GM23338 (cell line): ENCODE measurements at regions not wholly inside any gene's neighbourhood (a gene's known extent, or its start where the extent isn't known, plus 50 kb on each side); places are given as distances from the start of the nearest gene placed in this dataset.

Experiments
- ATAC-seq: fragments of 200-7000 bp; cut with Tn5 transposase; 3 replicates; pipeline ENCODE4 v1.9.1; 2020
- DNase-seq: peaks from one replicate; pipeline ENCODE4 v3.0.0-alpha.2; 2015; ENCODE audit warnings: low spot score
- H2AFZ ChIP-seq: fragments of 200-600 bp; sonication (generic); 2 replicates; pipeline ENCODE4 v1.8.0; 2016; ENCODE audit warnings: antibody characterized with exemption, mild to moderate bottlenecking, moderate library complexity
- H3F3A ChIP-seq: fragments of 200-600 bp; sonication (generic); replicated peaks from 2 replicates; pipeline ENCODE4 v1.8.0; 2017; ENCODE audit warnings: antibody characterized with exemption, mixed run types, low read depth
- H3K27ac ChIP-seq: fragments of 200-600 bp; sonication (generic); 2 replicates; pipeline ENCODE4 v1.6.1; 2016; ENCODE audit warnings: low read depth
- H3K27me3 ChIP-seq: fragments of 200-600 bp; sonication (generic); 2 replicates; pipeline ENCODE4 v1.8.0; 2016; ENCODE audit warnings: mild to moderate bottlenecking, mixed run types, moderate library complexity; ENCODE audit not compliant: insufficient read depth
- H3K36me3 ChIP-seq: fragments of 200-600 bp; sonication (generic); 2 replicates; pipeline ENCODE4 v1.8.0; 2016; ENCODE audit warnings: mild to moderate bottlenecking; ENCODE audit not compliant: insufficient read depth
- H3K4me1 ChIP-seq: fragments of 200-600 bp; sonication (generic); 2 replicates; pipeline ENCODE4 v1.8.0; 2016; ENCODE audit warnings: mild to moderate bottlenecking, moderate library complexity; ENCODE audit not compliant: insufficient read depth
- H3K4me2 ChIP-seq: fragments of 200-600 bp; sonication (generic); 2 replicates; pipeline ENCODE4 v1.7.1; 2017; ENCODE audit warnings: mixed run types
- H3K4me3 ChIP-seq: fragments of 200-600 bp; sonication (generic); 2 replicates; pipeline ENCODE4 v1.6.1; 2016; ENCODE audit warnings: mixed run types
- H3K79me2 ChIP-seq: fragments of 200-600 bp; sonication (generic); replicated peaks from 2 replicates; pipeline ENCODE4 v1.8.0; 2017; ENCODE audit warnings: mild to moderate bottlenecking; ENCODE audit not compliant: insufficient read depth
- H3K9me2 ChIP-seq: fragments of 200-600 bp; sonication (generic); 2 replicates; pipeline ENCODE4 v1.8.0; 2017; ENCODE audit not compliant: insufficient read depth
- H4K20me1 ChIP-seq: fragments of 200-600 bp; sonication (generic); replicated peaks from 2 replicates; pipeline ENCODE4 v1.8.0; 2017; ENCODE audit warnings: mild to moderate bottlenecking; ENCODE audit not compliant: insufficient read depth
- H3K27ac Mint-ChIP-seq: 2 replicates; pipeline ENCODE4 v1.8.0; 2020; ENCODE audit warnings: inconsistent platforms, mild to moderate bottlenecking, moderate library complexity, mixed read lengths
- H3K27me3 Mint-ChIP-seq: 3 replicates; pipeline ENCODE4 v1.8.0; 2022; ENCODE audit warnings: low read depth, mild to moderate bottlenecking, moderate library complexity, mixed read lengths, inconsistent platforms; ENCODE audit not compliant: insufficient read depth, poor library complexity
- H3K36me3 Mint-ChIP-seq: 3 replicates; pipeline ENCODE4 v1.8.0; 2021; ENCODE audit warnings: low read depth, mild to moderate bottlenecking, inconsistent platforms, moderate library complexity, mixed read lengths
- H3K4me1 Mint-ChIP-seq: 3 replicates; pipeline ENCODE4 v1.8.0; 2020; ENCODE audit warnings: mild to moderate bottlenecking, inconsistent platforms, mixed read lengths
- H3K4me3 Mint-ChIP-seq: 3 replicates; pipeline ENCODE4 v1.8.0; 2021; ENCODE audit warnings: moderate library complexity, mild to moderate bottlenecking, inconsistent platforms, mixed read lengths
- H3K9me3 Mint-ChIP-seq: 3 replicates; pipeline ENCODE4 v1.8.0; 2020; ENCODE audit warnings: moderate library complexity, mild to moderate bottlenecking, inconsistent platforms, mixed read lengths
- CREB1 ChIP-seq: fragments of 250-450 bp; sonication (Bioruptor Pico); IDR thresholded peaks from 2 replicates; pipeline ENCODE4 v1.5.0; 2020; ENCODE audit warnings: low read depth, mild to moderate bottlenecking, moderate library complexity
- EZH2 ChIP-seq: fragments of 200-600 bp; sonication (generic); IDR thresholded peaks from one replicate; pipeline ENCODE4 v1.8.0; 2017; ENCODE audit warnings: antibody characterized with exemption, mild to moderate bottlenecking, low read depth; ENCODE audit not compliant: unreplicated experiment
- EZH2phosphoT487 ChIP-seq: fragments of 200-600 bp; sonication (generic); IDR thresholded peaks from one replicate; pipeline ENCODE4 v1.8.1; 2018; ENCODE audit warnings: antibody characterized with exemption; ENCODE audit not compliant: unreplicated experiment
- JUNB ChIP-seq: IDR thresholded peaks from one replicate; pipeline ENCODE4 v1.6.1; 2016; ENCODE audit warnings: antibody characterized with exemption; ENCODE audit not compliant: unreplicated experiment
- NANOG ChIP-seq: IDR thresholded peaks from 2 replicates; pipeline ENCODE4 v1.6.1; 2016; ENCODE audit warnings: antibody characterized with exemption, borderline replicate concordance
- POLR2AphosphoS5 ChIP-seq: IDR thresholded peaks from 2 replicates; pipeline ENCODE4 v1.6.1; 2016; ENCODE audit warnings: antibody characterized with exemption, low read depth
- STAT1 ChIP-seq: IDR thresholded peaks from one replicate; pipeline ENCODE4 v1.6.1; 2016; ENCODE audit warnings: antibody characterized with exemption; ENCODE audit not compliant: unreplicated experiment
- ZNF114 ChIP-seq: fragments of 250-450 bp; sonication (Bioruptor Pico); IDR thresholded peaks from 2 replicates; pipeline ENCODE4 v1.5.0; 2020; ENCODE audit warnings: mild to moderate bottlenecking, moderate library complexity
- ZNF331 ChIP-seq: fragments of 250-450 bp; sonication (Bioruptor Pico); IDR thresholded peaks from 2 replicates; pipeline ENCODE4 v1.5.0; 2020; ENCODE audit warnings: low read depth, mild to moderate bottlenecking, moderate library complexity
- ZNF462 ChIP-seq: fragments of 250-450 bp; sonication (Bioruptor Pico); IDR thresholded peaks from 2 replicates; pipeline ENCODE4 v1.5.0; 2020; ENCODE audit warnings: mild to moderate bottlenecking, moderate library complexity
- TF ChIP-seq, protein P1 (sequence below): IDR thresholded peaks from one replicate; pipeline ENCODE4 v1.6.1; 2018; ENCODE audit warnings: antibody characterized with exemption; ENCODE audit not compliant: unreplicated experiment
- TF ChIP-seq, protein P2 (sequence below): IDR thresholded peaks from 2 replicates; pipeline ENCODE4 v1.6.1; 2016; ENCODE audit warnings: antibody characterized with exemption
- TF ChIP-seq, protein P3 (sequence below), 2 experiments: fragments of 200-600 bp in 1 of 2; sonication (generic) in 1 of 2; conservative IDR thresholded peaks; 2 replicates each; pipeline versions ENCODE4 v1.5.1 to v1.6.1; 2016 to 2017; ENCODE audit warnings: antibody characterized with exemption in 2 of 2, low read depth in 2 of 2, mild to moderate bottlenecking in 2 of 2, moderate library complexity in 1 of 2

DNA sequence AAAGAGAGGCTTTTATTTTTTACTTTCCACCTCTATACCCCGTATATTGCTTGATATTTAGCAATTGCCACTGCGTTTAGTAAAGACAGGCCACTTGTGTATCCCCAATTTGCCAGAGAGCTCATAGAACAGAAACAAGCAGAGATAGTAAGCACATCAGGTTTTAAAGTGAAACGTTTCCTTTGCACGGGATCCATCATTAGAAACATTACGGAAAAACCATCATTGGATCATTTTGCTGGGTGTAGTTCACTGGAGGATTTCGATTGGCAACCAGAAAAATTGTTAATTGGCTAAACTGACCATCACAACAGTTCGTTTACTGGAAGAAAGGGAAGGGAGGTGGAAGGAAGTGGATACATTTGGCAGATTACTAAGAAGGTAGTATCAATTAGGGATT is 149.4 kb upstream of the STK32A start:
- H3K4me3 Mint-ChIP-seq, result no peak overlapping the region
- H3K4me3 ChIP-seq, result no peak overlapping the region

More for the DNA sequence above, 149.4 kb upstream of the STK32A start:
- DNase-seq, result no peak
- no peak overlapping the region for H2AFZ ChIP-seq
- H3K9me3 Mint-ChIP-seq, result no peaks in the 10 kb centered on the region
- no peak overlapping the region for H3K27ac ChIP-seq
- H3K36me3 Mint-ChIP-seq, result no peaks in the 10 kb centered on the region
- H3K27ac Mint-ChIP-seq, result no peak overlapping the region
- no peak for ATAC-seq
- no peaks in the 10 kb centered on the region for H3F3A ChIP-seq
- H3K9me2 ChIP-seq, result no peaks in the 10 kb centered on the region
- H3K4me1 Mint-ChIP-seq, result peaks cover 5% of the 10 kb centered on the region; the same call in 2 of the 3 replicates
- no peaks in the 10 kb centered on the region for H3K79me2 ChIP-seq
- H3K4me1 ChIP-seq, result no peaks in the 10 kb centered on the region
- no peak overlapping the region for H3K4me2 ChIP-seq
- no peak for TF ChIP-seq CREB1 (CRISPR knock-in tag)
- no peak for TF ChIP-seq STAT1
- TF ChIP-seq EZH2, result no peak
- TF ChIP-seq POLR2AphosphoS5, result no peak
- no peak for TF ChIP-seq JUNB
- TF ChIP-seq, protein P1, sequence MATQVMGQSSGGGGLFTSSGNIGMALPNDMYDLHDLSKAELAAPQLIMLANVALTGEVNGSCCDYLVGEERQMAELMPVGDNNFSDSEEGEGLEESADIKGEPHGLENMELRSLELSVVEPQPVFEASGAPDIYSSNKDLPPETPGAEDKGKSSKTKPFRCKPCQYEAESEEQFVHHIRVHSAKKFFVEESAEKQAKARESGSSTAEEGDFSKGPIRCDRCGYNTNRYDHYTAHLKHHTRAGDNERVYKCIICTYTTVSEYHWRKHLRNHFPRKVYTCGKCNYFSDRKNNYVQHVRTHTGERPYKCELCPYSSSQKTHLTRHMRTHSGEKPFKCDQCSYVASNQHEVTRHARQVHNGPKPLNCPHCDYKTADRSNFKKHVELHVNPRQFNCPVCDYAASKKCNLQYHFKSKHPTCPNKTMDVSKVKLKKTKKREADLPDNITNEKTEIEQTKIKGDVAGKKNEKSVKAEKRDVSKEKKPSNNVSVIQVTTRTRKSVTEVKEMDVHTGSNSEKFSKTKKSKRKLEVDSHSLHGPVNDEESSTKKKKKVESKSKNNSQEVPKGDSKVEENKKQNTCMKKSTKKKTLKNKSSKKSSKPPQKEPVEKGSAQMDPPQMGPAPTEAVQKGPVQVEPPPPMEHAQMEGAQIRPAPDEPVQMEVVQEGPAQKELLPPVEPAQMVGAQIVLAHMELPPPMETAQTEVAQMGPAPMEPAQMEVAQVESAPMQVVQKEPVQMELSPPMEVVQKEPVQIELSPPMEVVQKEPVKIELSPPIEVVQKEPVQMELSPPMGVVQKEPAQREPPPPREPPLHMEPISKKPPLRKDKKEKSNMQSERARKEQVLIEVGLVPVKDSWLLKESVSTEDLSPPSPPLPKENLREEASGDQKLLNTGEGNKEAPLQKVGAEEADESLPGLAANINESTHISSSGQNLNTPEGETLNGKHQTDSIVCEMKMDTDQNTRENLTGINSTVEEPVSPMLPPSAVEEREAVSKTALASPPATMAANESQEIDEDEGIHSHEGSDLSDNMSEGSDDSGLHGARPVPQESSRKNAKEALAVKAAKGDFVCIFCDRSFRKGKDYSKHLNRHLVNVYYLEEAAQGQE, result no peak
- TF ChIP-seq ZNF331 (CRISPR knock-in tag), result no peak
- no peak for TF ChIP-seq EZH2phosphoT487
- no peak for TF ChIP-seq ZNF462 (CRISPR knock-in tag)
- TF ChIP-seq ZNF114, result no peak
- TF ChIP-seq, protein P2, sequence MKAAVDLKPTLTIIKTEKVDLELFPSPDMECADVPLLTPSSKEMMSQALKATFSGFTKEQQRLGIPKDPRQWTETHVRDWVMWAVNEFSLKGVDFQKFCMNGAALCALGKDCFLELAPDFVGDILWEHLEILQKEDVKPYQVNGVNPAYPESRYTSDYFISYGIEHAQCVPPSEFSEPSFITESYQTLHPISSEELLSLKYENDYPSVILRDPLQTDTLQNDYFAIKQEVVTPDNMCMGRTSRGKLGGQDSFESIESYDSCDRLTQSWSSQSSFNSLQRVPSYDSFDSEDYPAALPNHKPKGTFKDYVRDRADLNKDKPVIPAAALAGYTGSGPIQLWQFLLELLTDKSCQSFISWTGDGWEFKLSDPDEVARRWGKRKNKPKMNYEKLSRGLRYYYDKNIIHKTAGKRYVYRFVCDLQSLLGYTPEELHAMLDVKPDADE, result no peak
- TF ChIP-seq, protein P3, sequence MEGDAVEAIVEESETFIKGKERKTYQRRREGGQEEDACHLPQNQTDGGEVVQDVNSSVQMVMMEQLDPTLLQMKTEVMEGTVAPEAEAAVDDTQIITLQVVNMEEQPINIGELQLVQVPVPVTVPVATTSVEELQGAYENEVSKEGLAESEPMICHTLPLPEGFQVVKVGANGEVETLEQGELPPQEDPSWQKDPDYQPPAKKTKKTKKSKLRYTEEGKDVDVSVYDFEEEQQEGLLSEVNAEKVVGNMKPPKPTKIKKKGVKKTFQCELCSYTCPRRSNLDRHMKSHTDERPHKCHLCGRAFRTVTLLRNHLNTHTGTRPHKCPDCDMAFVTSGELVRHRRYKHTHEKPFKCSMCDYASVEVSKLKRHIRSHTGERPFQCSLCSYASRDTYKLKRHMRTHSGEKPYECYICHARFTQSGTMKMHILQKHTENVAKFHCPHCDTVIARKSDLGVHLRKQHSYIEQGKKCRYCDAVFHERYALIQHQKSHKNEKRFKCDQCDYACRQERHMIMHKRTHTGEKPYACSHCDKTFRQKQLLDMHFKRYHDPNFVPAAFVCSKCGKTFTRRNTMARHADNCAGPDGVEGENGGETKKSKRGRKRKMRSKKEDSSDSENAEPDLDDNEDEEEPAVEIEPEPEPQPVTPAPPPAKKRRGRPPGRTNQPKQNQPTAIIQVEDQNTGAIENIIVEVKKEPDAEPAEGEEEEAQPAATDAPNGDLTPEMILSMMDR (conservative IDR thresholded peaks at IDR 0.05; ENCODE audit: low read depth in 2 of 2), result no peak
- no peak for TF ChIP-seq NANOG
- H3K36me3 ChIP-seq, result no peaks in the 10 kb centered on the region
- H4K20me1 ChIP-seq, result no peaks in the 10 kb centered on the region
- no peaks in the 10 kb centered on the region for H3K27me3 ChIP-seq
- H3K27me3 Mint-ChIP-seq, result peaks cover 2% of the 10 kb centered on the region
